HG03378 (cell line): ENCODE measurements at regions not wholly inside any gene's neighbourhood (a gene's known extent, or its start where the extent isn't known, plus 50 kb on each side); places are given as distances from the start of the nearest gene placed in this dataset.
"Not testable (repeated sequence)": the region's sequence is repeated elsewhere in the genome, so short reads cannot be mapped to it uniquely, and the experiment has no call there.

ENCODE experiments used
- ATAC-seq: cut with Tn5 transposase; IDR thresholded peaks from one replicate; pipeline ENCODE4 v1.9.1; 2021; ENCODE audit warnings: mild to moderate bottlenecking, moderate library complexity; ENCODE audit not compliant: unreplicated experiment

DNA sequence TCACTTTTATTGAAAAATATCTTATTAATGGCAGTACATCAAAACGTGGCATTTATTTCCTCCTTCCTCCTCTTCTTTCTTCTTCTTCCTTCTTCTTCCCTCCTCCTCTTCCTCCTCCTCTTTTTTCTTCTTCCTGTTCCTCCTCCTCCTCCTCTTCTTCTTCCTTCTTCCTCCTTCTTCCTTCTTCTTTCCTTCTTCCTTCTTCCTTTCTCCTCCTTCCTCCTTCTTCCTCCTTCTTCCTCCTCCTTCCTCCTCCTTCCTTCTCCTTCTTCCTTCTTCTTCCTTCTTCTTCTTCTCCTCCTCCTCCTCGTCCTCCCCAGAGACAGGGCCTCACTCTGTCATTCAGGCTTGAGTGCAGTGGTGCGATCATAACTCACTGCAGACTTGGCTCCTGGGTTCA is 457.2 kb downstream of the AEBP2 start:
- ATAC-seq, result no peak

DNA sequence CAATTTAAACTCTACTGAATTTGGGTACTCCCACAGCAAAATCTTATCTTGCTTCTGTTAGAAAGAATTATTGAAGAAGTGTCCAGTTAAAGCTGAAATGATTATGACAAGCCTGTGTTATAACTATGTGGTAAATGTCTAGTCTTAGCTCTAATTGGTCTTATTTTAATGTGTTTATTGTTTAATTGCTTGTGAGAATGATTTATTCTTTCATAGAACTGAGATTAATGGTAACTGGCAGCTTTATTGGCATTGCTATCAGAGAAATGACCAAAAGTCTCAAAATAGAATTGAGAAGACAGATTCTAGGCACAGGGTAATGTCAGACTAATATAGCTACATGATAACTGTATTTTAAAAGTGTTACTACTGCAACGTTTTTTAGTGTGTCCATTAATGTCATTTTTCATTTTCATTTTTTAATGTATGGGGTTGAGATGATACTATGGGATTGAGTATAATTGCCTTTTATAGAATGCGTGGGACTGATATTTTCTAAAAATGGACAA is 458.7 kb downstream of the AEBP2 start:
- no peak for ATAC-seq

DNA sequence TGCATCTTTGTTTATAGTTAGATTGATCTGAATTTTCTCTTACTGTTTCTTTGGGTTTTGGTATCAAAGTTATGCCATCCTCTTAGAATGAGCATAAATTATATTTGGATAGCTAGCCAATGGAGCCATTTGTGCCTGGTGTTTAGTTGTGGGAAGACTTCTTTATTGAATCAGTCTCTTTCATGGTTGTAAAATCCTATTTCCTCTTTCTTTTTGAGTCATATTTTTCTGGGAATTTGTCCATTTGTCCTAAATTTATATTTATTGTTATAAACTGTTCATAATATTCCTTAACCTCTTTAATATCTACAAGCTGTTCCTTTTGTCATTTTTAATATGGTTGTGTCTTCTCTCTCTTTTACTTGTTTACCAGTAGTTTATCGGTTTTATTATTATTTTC is 462.5 kb downstream of the AEBP2 start:
- no peak for ATAC-seq

DNA sequence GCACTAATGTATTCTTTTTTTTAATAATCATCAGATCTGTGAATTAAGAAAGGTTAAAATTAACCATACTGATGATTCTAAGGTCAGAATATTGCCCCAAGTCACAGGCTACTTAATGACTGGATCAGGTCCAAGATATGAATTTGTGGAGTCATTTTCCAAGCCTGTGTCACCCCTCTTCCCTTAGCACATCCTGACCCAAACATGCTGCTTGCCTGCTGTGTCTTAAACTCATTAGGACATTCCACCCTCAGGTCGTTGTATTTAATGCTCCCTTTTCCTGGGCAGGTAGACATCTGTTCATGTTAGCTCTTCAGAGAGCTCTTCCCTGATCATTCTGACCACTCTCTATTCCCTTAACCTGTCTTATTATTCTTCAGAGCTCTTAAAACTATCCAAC is 463.5 kb upstream of the PDE3A start:
- no peak for ATAC-seq

DNA sequence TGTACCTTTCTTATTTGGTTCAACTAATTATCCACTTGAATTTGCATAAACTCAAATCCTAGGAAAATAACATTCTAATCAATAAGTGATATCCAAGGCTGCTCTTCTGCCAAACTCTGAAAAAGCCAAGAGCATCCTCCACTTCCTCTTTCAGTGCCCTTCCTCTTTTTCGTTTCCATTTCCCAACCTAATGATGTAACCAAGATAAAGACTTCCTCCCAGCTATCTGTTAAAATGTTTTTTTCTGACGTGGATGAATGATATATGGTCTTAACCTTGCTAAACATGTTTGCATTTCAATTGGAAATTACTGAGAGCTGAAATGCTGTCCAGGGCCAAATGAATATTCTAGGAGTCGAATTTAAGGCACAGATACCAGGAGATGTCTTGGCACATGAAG is 459.5 kb upstream of the PDE3A start:
- ATAC-seq, result no peak

DNA sequence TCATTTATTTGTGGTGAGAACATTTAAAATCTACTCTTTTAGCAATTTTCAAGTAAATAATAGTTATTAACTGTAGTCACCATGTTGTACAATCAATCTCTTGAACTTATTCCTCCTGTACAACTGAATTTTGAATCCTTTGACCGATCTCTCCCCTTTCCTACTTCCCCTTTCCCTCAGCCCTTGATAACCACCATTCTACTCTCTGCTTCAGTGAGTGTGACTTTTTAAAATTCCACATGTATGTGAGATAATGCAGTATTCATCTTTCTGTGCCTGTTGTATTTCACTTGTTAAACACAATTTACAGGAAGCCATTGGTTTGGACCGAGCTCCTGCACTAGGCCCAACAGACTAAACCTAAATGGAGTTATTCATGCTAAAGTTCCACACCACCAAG is 458.9 kb upstream of the PDE3A start:
- no peak for ATAC-seq

DNA sequence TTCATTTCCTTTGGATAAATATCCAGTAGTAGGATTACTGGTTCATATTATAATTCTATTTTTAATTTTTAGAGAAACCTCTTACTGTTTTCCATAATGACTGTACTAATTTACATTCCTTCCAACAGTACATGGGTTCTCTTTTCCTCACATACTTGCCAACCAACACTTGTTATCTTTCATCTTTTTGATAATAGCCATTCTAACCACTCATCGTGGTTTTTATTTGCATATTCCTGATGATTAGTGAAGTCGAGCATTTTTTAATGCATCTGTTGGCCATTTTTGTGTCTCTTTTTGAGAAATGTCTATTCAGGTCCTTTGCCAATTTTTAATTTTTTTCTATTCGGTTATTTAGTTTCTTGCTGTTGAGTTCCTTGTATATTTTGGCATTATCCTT is 457.7 kb upstream of the PDE3A start:
- ATAC-seq, result no peak

DNA sequence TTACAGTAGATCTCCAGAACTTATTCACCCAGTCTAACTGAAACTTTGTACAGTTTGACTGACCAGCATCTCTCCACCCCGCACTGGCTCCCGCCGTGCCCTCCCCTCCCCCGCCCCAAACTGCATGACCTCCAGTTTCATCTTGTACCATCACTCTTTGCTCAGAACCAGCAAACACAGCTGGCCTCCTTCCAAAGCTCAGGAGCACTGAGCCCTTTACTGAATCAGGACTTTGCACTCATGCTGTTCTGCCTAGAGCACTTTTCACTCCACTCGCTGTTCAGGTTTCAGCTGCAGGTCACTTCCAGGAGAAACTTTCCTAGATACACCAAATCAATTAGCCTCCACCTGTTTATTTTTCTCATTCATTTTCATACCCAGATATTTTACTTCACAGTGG is 455.3 kb upstream of the PDE3A start:
- no peak for ATAC-seq

DNA sequence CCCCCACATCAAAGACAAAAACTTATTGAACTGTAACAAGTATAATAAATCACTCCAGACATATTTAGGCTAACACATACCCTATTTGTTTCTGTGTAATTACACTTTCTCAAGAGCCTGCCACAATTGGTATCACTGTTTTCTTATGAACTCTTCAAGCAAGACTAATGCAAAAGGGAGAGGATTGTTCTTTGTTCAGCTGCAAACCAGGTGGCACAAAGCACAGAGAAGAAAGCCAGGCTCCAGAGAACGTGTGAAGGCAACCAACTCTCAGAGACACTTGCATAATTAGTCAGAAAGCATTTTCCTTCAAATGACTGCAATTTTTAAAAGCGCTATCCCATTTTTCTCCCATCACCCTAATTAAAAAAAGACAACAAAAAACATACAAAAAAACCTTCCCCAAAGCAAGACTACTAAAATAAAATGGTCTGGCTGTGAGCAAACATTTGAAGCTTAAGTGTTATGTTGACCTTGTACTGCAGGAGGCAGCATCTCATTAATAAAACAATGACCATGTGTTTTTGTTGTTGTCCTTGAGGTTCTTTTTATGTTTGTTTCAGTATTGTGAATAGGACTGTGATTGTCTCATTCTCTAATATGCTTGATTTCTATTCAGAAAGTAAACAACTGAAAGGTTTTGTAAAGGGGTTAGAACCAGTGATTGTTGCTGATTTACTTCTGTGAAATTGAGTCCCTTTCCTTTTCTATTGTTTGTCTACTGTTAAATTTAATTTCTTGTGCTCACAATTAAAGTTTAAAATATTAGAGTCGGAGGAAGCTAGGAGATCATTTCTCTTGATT is 452.7 kb upstream of the PDE3A start:
- ATAC-seq, result no peak

DNA sequence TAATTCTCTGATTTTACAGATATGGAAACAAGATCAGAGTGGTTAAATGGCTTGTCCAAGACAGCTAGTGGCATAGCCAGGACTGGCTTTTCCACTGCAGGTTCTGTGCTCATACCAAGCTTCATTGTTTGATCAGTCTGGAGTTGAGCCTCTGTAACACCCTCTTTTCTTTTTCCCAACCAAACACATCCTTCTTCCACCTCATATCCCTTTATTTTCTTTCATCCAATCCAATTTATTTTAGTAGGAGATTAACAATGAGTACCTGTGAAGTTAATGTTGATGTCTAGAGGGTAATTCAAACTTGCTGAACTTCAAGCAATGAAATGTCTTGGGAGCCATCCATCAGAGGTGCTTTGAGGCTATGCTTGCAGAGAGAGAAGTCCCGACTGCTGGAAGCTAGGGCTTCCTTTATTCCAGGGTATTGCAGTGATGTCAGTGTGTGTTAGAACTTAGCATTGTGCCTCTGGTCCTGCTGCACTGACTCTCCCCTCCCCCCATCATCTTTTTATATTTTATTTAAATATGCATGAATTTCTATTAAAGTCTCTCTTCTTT is 452.1 kb upstream of the PDE3A start:
- no peak for ATAC-seq

DNA sequence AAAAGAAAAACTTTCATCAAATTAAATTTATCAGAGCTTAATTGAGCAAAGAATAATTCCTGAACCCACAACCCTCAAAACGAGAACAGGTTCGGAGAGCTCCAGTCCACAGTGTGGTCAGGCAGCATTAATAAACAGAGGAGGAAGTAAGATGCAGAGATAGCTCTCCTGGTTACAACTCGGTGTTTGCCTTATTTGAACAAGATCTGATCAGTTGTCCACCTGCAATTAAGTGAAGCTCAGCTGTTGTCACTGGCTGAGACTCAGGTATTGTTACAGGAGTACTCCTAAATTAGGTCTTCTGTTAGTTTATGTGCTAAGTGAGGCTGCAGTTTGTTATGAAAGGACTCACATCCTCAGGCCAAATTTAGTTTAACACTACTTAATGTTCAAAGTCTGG is 451.4 kb upstream of the PDE3A start:
- ATAC-seq, result no peak

DNA sequence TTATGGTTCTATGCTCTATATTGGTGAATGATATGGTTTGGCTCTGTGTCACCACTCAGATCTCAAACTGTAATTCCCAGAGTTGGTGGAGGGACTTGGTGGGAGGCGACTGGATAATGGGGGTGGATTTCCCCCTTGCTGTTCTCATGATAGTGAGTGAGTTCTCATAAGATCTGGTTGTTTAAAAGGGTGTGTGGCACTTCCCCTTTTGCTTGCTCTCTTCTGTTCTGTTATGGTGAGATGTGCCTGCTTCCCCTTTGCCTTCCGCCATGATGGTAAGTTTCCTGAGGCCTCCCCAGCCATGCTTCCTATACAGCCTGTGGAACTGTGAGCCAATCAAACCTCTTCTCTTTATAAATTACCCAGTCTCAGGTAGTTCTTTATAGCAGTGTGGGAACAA is 446.6 kb upstream of the PDE3A start:
- ATAC-seq, result not testable (repeated sequence)

DNA sequence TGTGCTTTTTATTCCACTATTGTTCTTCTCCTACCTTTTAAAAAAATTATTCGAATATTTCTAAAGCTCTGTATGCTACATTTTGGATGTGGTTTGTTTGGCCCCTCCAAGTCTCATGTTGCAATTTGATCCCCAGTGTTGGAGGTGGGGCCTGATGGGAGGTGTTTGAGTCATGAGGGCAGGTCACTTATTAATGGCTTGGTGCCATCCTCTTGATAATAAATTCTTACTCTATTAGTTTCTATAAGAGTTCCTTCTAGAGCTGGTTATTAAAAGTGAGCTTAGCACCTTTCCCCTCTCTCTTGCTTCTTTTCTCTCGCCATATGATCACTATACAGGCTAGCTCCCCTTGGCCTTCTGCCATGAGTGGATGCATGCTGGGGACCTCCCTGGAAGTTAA is 445.6 kb upstream of the PDE3A start:
- no peak for ATAC-seq

DNA sequence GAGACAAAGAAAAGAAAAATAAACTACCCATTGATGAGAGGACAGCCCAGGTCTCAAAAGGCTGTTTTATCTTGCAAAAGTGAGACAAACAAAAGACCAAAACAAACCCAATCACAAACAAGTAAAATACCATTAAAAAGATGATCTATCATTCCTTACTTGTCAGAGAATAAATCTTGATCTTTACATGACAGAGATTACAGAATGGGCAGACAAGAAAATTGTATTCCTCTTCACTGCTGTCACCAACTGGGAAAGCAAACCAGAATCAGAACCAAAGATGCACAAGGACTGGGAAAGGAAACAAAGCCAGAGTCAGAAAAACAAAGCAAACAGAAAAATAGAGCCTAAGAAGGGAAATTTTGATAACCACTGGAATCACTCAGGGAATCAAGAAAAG is 444.0 kb upstream of the PDE3A start:
- ATAC-seq, result no peak

DNA sequence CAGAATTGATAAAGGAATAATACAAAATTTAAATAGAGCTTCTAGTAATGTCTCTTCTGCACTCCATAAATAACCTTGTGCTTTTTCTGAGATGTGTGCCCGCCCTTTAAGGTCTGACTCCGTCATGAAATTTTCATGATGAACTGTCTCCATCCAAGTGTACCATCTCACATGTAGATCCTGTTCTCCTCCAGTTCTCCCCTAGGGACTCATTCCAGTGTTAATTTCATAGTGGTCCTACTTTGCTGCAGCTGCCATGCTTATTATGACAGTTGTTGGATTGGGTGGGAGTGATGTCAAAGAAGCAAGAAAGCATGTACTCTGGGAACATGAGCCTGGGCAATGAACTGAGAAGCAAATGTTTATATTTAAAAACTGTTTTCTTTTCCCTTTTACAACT is 442.5 kb upstream of the PDE3A start:
- no peak for ATAC-seq

DNA sequence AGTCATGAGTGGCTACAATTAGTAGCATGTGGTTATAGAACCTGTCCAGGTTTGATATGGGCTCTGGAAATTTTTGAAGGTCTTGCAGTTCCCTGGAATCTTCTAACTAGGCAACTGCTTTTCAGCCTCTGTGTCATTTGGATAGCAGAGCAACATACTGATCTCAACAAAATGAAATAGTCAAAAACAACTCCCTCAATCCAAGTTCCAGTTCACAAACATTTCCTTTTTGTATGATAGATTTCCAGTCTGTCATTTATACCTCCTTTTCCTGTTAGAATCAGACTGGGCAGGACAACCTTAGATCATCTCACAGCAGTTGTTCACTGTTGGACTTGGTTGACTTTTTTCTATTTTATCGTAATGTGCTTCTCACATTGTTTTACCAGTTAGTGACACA is 442.1 kb upstream of the PDE3A start:
- no peak for ATAC-seq

DNA sequence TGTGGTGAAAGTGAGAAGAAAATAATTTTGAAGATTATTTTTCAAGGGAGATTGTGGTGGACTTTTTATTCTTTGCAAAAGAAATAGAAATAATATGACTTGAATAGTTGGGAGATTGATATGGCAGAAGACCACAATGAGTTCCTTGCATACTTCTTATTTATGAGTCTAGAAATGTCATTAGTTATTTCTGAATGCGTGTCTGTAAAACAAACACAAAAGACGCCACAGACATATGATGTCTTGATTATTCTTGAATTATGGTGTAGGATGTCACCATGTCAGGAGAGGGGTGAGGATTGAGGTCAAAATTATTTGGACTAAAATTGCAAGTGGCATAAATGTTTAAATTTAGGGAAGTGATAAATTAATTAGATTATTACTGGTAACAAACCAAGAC is 440.7 kb upstream of the PDE3A start:
- no peak for ATAC-seq

DNA sequence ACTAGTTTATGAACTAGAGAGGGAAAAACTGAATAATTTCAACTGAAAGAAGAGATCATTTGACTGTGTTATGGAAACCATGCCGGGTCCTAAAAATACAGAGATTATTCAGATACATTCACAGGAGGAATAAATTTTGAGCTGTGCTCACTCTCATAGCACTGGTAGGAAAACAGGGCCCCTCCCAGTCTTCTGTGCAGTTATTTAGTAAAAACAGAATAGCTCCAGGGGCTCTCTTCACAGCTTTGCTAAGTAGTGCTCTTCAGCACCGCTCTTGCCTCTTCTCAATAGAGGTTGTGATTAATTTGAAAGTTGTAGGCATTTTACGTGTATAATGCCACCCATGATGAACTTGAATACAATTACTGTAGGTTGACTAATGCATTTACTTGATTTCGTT is 435.9 kb upstream of the PDE3A start:
- ATAC-seq, result no peak

DNA sequence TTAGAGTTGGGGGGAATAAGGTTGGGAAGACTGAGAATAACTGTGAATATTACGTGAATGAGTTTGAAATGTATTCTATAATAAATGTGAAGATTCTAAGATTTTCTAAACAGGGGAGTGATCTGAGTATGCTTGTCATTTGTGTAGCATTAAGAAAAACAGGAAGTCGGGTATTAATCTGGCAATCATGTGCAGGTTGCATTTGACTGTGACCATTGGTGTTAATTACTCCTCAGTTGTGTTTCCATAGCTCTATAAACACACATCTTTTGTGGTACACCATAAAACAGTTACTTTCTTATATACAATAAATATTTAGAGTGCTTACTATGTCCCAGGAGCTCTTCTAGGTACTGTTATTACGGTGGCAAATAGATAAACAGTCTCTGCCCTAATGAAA is 434.4 kb upstream of the PDE3A start:
- ATAC-seq, result no peak

DNA sequence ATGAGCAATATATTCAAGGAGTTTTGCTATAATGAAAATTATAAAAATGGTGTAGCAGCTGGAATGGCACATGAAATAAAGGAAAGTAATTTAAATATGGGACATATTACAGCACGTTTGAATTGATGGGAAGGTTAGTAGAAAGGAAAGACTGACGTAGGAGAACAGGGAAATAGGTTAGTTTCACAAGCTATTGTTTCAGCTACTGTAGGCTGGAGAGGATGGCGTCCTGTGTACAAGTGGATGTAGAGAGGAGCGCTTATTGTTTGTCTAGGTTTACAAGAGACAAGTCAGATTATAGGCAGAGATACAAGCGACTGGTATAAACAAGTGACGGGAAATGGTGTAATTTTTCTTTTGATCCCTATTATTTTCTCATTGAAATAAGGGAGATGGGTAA is 431.2 kb upstream of the PDE3A start:
- no peak for ATAC-seq

DNA sequence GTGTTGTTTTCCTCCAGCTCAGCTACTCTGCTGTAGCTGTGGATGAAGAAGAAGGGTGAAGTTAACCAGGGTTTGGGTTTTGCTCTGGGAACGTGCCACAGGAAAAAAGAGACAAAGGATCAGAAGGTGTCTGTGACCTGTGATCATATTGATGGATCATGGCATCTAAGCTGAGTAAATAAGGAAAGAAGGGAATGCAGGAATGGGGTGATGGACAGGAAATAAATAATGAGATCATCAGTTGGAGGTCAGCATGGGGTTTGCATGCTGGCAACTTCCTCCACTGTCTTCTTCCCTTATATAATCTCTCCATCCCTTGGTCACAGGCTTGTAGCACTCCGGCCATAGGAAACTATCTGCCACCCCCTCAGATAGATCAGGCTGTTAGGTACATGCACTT is 430.3 kb upstream of the PDE3A start:
- no peak for ATAC-seq

DNA sequence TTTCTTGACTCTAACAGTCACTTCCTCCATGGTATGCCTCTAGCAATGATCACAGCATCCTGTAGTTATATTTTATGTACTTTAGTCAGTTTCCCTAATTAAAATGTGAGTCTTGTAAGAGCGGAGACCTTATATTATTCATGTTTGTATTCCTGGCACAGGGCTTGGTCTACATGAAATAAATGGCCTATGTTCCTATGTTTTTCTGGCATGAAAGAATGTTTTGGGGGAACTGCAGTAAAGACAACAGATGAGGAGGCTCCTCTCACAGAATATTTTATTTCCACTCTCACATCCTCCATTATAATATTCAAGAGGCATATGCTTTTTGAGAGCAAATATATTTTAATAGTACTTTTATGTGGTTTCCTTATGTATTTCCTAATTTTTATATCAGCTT is 429.8 kb upstream of the PDE3A start:
- ATAC-seq, result no peak

DNA sequence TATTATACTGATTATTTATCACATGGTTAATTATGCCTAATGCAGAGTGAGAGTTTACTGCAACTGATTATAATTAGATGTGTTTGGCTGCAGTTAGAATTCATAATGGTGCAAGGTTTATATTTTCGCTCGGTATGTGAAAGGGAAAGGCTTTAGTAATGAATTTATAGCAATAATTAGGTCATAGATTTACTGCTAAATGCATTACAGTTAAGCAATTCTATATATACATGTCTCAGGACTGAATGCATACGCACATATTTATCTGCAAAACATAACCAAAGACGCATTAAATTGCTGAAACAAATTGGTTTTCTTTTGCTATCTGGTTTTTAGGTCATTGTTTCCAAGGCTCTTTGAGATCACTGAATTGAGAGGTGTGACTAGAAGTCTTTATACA is 428.1 kb upstream of the PDE3A start:
- no peak for ATAC-seq
